Liver (tissue), 8 donors: ENCODE measurements at regions not wholly inside any gene's neighbourhood (a gene's known extent, or its start where the extent isn't known, plus 50 kb on each side); places are given as distances from the start of the nearest gene placed in this dataset.

ENCODE experiments used
- DNase-seq: peaks from one replicate; pipeline ENCODE4 v3.0.0-alpha.2; 2017; ENCODE audit warnings: low spot score
- H3K27ac ChIP-seq, 2 donors: one replicate each; pipeline ENCODE4 v1.7.0; 2013; ENCODE audit warnings: inconsistent platforms in 2 of 2, low read length in 2 of 2, control low read depth in 1 of 2, low read depth in 1 of 2, mild to moderate bottlenecking in 1 of 2
- H3K27me3 ChIP-seq, 4 donors: one replicate each; pipeline versions ENCODE4 v1.6.1 to v1.7.0; 2013; ENCODE audit warnings: low read length in 3 of 4, inconsistent platforms in 1 of 4, mild to moderate bottlenecking in 1 of 4, moderate library complexity in 1 of 4; ENCODE audit not compliant: control insufficient read depth in 4 of 4, insufficient read depth in 4 of 4
- H3K36me3 ChIP-seq, 4 donors: one replicate each; pipeline versions ENCODE4 v1.6.1 to v1.7.0; 2013; ENCODE audit warnings: low read length in 3 of 4, mild to moderate bottlenecking in 3 of 4, low read depth in 1 of 4, moderate library complexity in 1 of 4; ENCODE audit not compliant: control insufficient read depth in 4 of 4, insufficient read depth in 3 of 4
- H3K4me1 ChIP-seq, 4 donors: one replicate each; pipeline versions ENCODE4 v1.6.1 to v1.7.0; 2013; ENCODE audit warnings: low read length in 3 of 4, mild to moderate bottlenecking in 3 of 4, moderate library complexity in 1 of 4; ENCODE audit not compliant: control insufficient read depth in 4 of 4, insufficient read depth in 4 of 4
- H3K4me3 ChIP-seq, 3 donors: one replicate each; pipeline versions ENCODE4 v1.6.1 to v1.7.0; 2013; ENCODE audit warnings: low read length in 3 of 3, control low read depth in 1 of 3, low read depth in 1 of 3, mild to moderate bottlenecking in 1 of 3
- H3K9ac ChIP-seq, 2 donors: one replicate each; pipeline ENCODE4 v1.7.0; 2013; ENCODE audit warnings: low read length in 2 of 2, mild to moderate bottlenecking in 2 of 2, moderate library complexity in 2 of 2, control low read depth in 1 of 2, low read depth in 1 of 2
- H3K9me3 ChIP-seq, 4 donors: one replicate each; pipeline versions ENCODE4 v1.6.1 to v1.7.0; 2013; ENCODE audit warnings: low read length in 3 of 4; ENCODE audit not compliant: control insufficient read depth in 4 of 4
- EGR1 ChIP-seq, 2 donors: IDR thresholded peaks; 2 replicates each; pipeline ENCODE4 v1.6.1; 2016 to 2018; ENCODE audit warnings: antibody characterized with exemption in 2 of 2, low read depth in 2 of 2
- FOXA1 ChIP-seq: IDR thresholded peaks from 2 replicates; pipeline ENCODE4 v1.6.1; 2016; ENCODE audit warnings: antibody characterized with exemption
- FOXA2 ChIP-seq: IDR thresholded peaks from 2 replicates; pipeline ENCODE4 v1.6.1; 2016; ENCODE audit warnings: antibody characterized with exemption
- GABPA ChIP-seq, 2 donors: IDR thresholded peaks in 1 of 2; conservative IDR thresholded peaks in 1 of 2; 2 replicates each; pipeline ENCODE4 v1.6.1; 2016; ENCODE audit warnings: antibody characterized with exemption in 2 of 2, mild to moderate bottlenecking in 1 of 2, moderate library complexity in 1 of 2
- HNF4A ChIP-seq, 2 donors: conservative IDR thresholded peaks; 2 replicates each; pipeline ENCODE4 v1.6.1; 2016; ENCODE audit warnings: antibody characterized with exemption in 2 of 2, mild to moderate bottlenecking in 2 of 2
- HNF4G ChIP-seq: IDR thresholded peaks from 2 replicates; pipeline ENCODE4 v1.6.1; 2016; ENCODE audit warnings: antibody characterized with exemption
- JUND ChIP-seq, 2 donors: IDR thresholded peaks; 2 replicates each; pipeline ENCODE4 v1.6.1; 2016; ENCODE audit warnings: antibody characterized with exemption in 2 of 2
- NR2F2 ChIP-seq: IDR thresholded peaks from 2 replicates; pipeline ENCODE4 v1.6.1; 2016; ENCODE audit warnings: antibody characterized with exemption
- RAD21 ChIP-seq, 2 donors: IDR thresholded peaks; 2 replicates each; pipeline ENCODE4 v1.6.1; 2016; ENCODE audit warnings: antibody characterized with exemption in 2 of 2, mild to moderate bottlenecking in 2 of 2
- RXRA ChIP-seq, 2 donors: IDR thresholded peaks; 2 replicates each; pipeline ENCODE4 v1.6.1; 2017 to 2018; ENCODE audit warnings: antibody characterized with exemption in 2 of 2, mild to moderate bottlenecking in 1 of 2
- TAF1 ChIP-seq: conservative IDR thresholded peaks from 2 replicates; pipeline ENCODE4 v1.6.1; 2016; ENCODE audit warnings: antibody characterized with exemption, mild to moderate bottlenecking
- YY1 ChIP-seq: IDR thresholded peaks from 2 replicates; pipeline ENCODE4 v1.6.1; 2016; ENCODE audit warnings: antibody characterized with exemption, mild to moderate bottlenecking
- WGBS: extraction: QIAGEN DNeasy Blood & Tissue Kit; methylation state at CpG from one replicate; pipeline ENCODE4 v1.1.7; 2013; 5-methylcytosine and 5-hydroxymethylcytosine counted together
- TF ChIP-seq, protein P1 (sequence below): fragments of 150-350 bp; IDR thresholded peaks from 2 replicates; pipeline ENCODE4 v1.5.1; 2017; ENCODE audit warnings: improper control_type of control experiment, low read depth, low read length; ENCODE audit not compliant: missing input control
- TF ChIP-seq, protein P2 (sequence below): IDR thresholded peaks from 2 replicates; pipeline ENCODE4 v1.6.1; 2016; ENCODE audit warnings: antibody characterized with exemption
- TF ChIP-seq, protein P3 (sequence below): IDR thresholded peaks from 2 replicates; pipeline ENCODE4 v1.6.1; 2016; ENCODE audit warnings: antibody characterized with exemption
- TF ChIP-seq, protein P4 (sequence below): IDR thresholded peaks from 2 replicates; pipeline ENCODE4 v1.6.1; 2016; ENCODE audit warnings: antibody characterized with exemption, mild to moderate bottlenecking
- TF ChIP-seq, protein P5 (sequence below): IDR thresholded peaks from 2 replicates; pipeline ENCODE4 v1.6.1; 2016; ENCODE audit warnings: antibody characterized with exemption
- donor health status: healthy.
- donor health status: healthy.
- donor health status: healthy.
- donor health status: healthy.
- donor health status: healthy.

DNA sequence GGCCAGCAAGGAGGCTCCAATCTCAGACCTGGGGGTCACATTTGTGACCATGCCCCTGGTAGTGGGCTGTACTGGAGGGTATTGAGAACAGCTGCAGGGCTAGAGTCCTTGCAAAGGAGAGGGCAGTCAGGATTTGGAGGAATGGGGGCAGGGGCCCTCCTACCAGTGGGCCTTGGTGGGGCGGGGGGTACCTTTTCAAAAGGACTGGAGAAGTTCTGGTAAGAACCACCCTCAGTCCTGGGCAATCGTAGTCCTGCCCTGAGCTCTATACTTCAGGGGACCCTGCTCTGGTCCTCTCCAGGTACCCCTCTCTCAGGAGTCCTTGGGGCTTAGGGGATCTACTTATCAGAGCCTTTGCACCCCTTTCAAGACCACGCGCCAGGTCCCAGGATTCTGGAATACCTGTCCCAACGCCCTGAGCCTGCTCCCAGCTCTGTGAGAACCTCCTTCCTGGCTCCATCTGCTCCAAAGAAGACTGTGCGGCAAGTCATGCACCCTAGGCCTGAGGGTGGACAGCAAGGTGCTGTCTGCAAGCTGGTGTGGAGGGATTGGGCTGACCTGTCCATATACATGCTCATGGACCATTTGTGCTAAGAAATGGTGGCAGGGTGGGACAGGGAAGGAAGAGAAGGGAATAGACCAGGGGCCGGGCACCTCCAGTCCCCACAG lies 134.1 kb upstream of the EEPD1 start:
- no peak for DNase-seq
- WGBS, result 96% methylated on average over 7 of the region's 7 CpGs

DNA sequence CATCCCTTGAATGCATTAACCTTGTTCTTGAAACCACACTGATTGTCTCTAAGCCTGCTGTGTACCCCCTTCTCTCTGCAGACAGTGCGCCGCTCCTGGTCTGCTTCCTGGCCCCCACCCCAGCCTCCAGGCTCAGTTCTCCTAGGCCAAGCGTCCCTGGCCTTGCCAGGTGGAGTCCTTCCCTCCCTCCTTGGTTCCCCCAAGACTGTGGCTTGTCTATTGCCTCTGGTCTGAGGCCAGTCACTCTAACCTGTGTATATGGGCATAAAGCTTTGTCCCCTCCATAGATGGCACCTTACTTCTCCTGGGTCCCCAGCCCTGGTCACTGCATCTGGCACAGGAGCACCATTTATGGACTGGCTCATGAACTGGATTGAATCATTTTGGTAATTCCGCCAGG lies 133.5 kb upstream of the EEPD1 start:
- over 99% methylated on average over 4 of the region's 4 CpGs for WGBS
- TF ChIP-seq YY1 (no peak), FOXA2 (no peak), GABPA (IDR thresholded peaks at IDR 0.05 in 1 of 2, conservative IDR thresholded peaks at IDR 0.05 in 1 of 2) (no peak), NR2F2 (no peak), RXRA (IDR thresholded peaks at IDR 0.05) (no peak), RAD21 (IDR thresholded peaks at IDR 0.05) (no peak), EGR1 (IDR thresholded peaks at IDR 0.05; ENCODE audit: low read depth in 2 of 2) (no peak), HNF4G (no peak), TAF1 (no peak), HNF4A (conservative IDR thresholded peaks at IDR 0.05) (no peak), JUND (IDR thresholded peaks at IDR 0.05) (no peak)
- TF ChIP-seq, protein P1, sequence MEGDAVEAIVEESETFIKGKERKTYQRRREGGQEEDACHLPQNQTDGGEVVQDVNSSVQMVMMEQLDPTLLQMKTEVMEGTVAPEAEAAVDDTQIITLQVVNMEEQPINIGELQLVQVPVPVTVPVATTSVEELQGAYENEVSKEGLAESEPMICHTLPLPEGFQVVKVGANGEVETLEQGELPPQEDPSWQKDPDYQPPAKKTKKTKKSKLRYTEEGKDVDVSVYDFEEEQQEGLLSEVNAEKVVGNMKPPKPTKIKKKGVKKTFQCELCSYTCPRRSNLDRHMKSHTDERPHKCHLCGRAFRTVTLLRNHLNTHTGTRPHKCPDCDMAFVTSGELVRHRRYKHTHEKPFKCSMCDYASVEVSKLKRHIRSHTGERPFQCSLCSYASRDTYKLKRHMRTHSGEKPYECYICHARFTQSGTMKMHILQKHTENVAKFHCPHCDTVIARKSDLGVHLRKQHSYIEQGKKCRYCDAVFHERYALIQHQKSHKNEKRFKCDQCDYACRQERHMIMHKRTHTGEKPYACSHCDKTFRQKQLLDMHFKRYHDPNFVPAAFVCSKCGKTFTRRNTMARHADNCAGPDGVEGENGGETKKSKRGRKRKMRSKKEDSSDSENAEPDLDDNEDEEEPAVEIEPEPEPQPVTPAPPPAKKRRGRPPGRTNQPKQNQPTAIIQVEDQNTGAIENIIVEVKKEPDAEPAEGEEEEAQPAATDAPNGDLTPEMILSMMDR, result no peak
- TF ChIP-seq, protein P2, sequence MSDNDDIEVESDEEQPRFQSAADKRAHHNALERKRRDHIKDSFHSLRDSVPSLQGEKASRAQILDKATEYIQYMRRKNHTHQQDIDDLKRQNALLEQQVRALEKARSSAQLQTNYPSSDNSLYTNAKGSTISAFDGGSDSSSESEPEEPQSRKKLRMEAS, result no peak
- TF ChIP-seq, protein P3, sequence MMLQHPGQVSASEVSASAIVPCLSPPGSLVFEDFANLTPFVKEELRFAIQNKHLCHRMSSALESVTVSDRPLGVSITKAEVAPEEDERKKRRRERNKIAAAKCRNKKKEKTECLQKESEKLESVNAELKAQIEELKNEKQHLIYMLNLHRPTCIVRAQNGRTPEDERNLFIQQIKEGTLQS, result no peak

More for the DNA sequence above, 134.1 kb upstream of the EEPD1 start:
- Histone ChIP-seq H3K27ac (no peak overlapping the region), H3K4me1 (no peaks in the 10 kb centered on the region), H3K4me3 (no peak overlapping the region), H3K27me3 (no peaks in the 10 kb centered on the region), H3K36me3 (no peaks in the 10 kb centered on the region), H3K9ac (no peak overlapping the region), H3K9me3 (no peaks in the 10 kb centered on the region)
- no peak for TF ChIP-seq RXRA (IDR thresholded peaks at IDR 0.05)
- no peak for TF ChIP-seq GABPA (IDR thresholded peaks at IDR 0.05 in 1 of 2, conservative IDR thresholded peaks at IDR 0.05 in 1 of 2)
- TF ChIP-seq, protein P4, sequence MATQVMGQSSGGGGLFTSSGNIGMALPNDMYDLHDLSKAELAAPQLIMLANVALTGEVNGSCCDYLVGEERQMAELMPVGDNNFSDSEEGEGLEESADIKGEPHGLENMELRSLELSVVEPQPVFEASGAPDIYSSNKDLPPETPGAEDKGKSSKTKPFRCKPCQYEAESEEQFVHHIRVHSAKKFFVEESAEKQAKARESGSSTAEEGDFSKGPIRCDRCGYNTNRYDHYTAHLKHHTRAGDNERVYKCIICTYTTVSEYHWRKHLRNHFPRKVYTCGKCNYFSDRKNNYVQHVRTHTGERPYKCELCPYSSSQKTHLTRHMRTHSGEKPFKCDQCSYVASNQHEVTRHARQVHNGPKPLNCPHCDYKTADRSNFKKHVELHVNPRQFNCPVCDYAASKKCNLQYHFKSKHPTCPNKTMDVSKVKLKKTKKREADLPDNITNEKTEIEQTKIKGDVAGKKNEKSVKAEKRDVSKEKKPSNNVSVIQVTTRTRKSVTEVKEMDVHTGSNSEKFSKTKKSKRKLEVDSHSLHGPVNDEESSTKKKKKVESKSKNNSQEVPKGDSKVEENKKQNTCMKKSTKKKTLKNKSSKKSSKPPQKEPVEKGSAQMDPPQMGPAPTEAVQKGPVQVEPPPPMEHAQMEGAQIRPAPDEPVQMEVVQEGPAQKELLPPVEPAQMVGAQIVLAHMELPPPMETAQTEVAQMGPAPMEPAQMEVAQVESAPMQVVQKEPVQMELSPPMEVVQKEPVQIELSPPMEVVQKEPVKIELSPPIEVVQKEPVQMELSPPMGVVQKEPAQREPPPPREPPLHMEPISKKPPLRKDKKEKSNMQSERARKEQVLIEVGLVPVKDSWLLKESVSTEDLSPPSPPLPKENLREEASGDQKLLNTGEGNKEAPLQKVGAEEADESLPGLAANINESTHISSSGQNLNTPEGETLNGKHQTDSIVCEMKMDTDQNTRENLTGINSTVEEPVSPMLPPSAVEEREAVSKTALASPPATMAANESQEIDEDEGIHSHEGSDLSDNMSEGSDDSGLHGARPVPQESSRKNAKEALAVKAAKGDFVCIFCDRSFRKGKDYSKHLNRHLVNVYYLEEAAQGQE, result no peak
- TF ChIP-seq HNF4A (conservative IDR thresholded peaks at IDR 0.05), result no peak
- TF ChIP-seq, protein P1, result no peak
- TF ChIP-seq EGR1 (IDR thresholded peaks at IDR 0.05; ENCODE audit: low read depth in 2 of 2), result no peak
- TF ChIP-seq FOXA2, result no peak
- TF ChIP-seq JUND (IDR thresholded peaks at IDR 0.05), result no peak
- TF ChIP-seq FOXA1, result no peak
- TF ChIP-seq, protein P5, sequence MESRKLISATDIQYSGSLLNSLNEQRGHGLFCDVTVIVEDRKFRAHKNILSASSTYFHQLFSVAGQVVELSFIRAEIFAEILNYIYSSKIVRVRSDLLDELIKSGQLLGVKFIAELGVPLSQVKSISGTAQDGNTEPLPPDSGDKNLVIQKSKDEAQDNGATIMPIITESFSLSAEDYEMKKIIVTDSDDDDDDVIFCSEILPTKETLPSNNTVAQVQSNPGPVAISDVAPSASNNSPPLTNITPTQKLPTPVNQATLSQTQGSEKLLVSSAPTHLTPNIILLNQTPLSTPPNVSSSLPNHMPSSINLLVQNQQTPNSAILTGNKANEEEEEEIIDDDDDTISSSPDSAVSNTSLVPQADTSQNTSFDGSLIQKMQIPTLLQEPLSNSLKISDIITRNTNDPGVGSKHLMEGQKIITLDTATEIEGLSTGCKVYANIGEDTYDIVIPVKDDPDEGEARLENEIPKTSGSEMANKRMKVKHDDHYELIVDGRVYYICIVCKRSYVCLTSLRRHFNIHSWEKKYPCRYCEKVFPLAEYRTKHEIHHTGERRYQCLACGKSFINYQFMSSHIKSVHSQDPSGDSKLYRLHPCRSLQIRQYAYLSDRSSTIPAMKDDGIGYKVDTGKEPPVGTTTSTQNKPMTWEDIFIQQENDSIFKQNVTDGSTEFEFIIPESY, result no peak
- no peak for TF ChIP-seq TAF1
- TF ChIP-seq HNF4G, result no peak

More for the DNA sequence above, 133.5 kb upstream of the EEPD1 start:
- H3K9me3 ChIP-seq, result no peaks in the 10 kb centered on the region
- no peaks in the 10 kb centered on the region for H3K36me3 ChIP-seq
- H3K4me1 ChIP-seq, result no peaks in the 10 kb centered on the region
- no peak for DNase-seq
- H3K27ac ChIP-seq, result no peak overlapping the region
- no peak overlapping the region for H3K4me3 ChIP-seq
- H3K9ac ChIP-seq, result no peak overlapping the region
- H3K27me3 ChIP-seq, result no peaks in the 10 kb centered on the region
